ENCODE measurements at regions not wholly inside any gene's neighbourhood (a gene's known extent, or its start where the extent isn't known, plus 50 kb on each side); places are given as distances from the start of the nearest gene placed in this dataset.

GRCh38 chr2:40628556-40628955 lies 176.7 kb upstream of the SLC8A1 start:
- Histone ChIP-seq H2AFZ (ENCODE audit: control insufficient read depth, low read depth, low read length) (no peak overlapping the region), H3K9me3 (replicated peaks; ENCODE audit: control insufficient read depth, insufficient read depth, low read length) (no peaks in the 10 kb centered on the region)
- 0% methylated on average over 3 of the region's 3 CpGs for WGBS (ENCODE audit: insufficient coverage, insufficient replicate concordance, low lambda C conversion rate, missing lambda C conversion rate)

GRCh38 chr2:40629768-40630434 lies 178.0 kb upstream of the SLC8A1 start:
- in situ Hi-C loops (cut with MboI) (no loop called here), intact Hi-C loops (cut with micrococcal nuclease; ENCODE audit: unreplicated experiment) (no loop called here)
- no peak for ATAC-seq
- POLR2A ChIA-PET = no interaction called here
- H3K36me3 ChIP-seq (ENCODE audit: control insufficient read depth in 2 of 2, insufficient read depth in 2 of 2, low read length in 1 of 2) = no peaks in the 10 kb centered on the region
- CTCF ChIA-PET = no interaction called here
- H3K9me3 ChIP-seq (replicated peaks; ENCODE audit: control insufficient read depth, insufficient read depth, low read length) = no peaks in the 10 kb centered on the region
- no peak overlapping the region for H3K4me3 ChIP-seq
- DNase-seq (ENCODE audit: low read depth, low spot score) = no peak
- FAIRE-seq = no peak
- H3K9ac ChIP-seq (ENCODE audit: control insufficient read depth, insufficient read depth, low read length) = no peak overlapping the region
- H4K20me1 ChIP-seq (ENCODE audit: control insufficient read depth, insufficient read depth) = no peaks in the 10 kb centered on the region
- SMC1A ChIA-PET (ENCODE audit: uncharacterized antibody, unreplicated experiment) = interaction anchor here (0.7 to 1.0 kb wide), 2 partner anchors 13 to 24 kb away, joined by 3 read pairs; no protein-coding TSS in a partner anchor
- H3K27me3 ChIP-seq (replicated peaks in 1 of 2; ENCODE audit: control insufficient read depth in 2 of 2, insufficient read depth in 2 of 2, low read length in 1 of 2) = no peaks in the 10 kb centered on the region
- WGBS (ENCODE audit: insufficient coverage, insufficient replicate concordance, low lambda C conversion rate, missing lambda C conversion rate) = 10% methylated on average over 4 of the region's 4 CpGs
- no peak overlapping the region for H3K27ac ChIP-seq (ENCODE audit: control insufficient read depth, insufficient read depth)
- H2AFZ ChIP-seq (ENCODE audit: control insufficient read depth, low read depth, low read length) = no peak overlapping the region
- H3K79me2 ChIP-seq (ENCODE audit: control insufficient read depth, insufficient read depth, low read length) = no peaks in the 10 kb centered on the region
- H3K4me1 ChIP-seq (ENCODE audit: control insufficient read depth, insufficient read depth, low read length) = no peaks in the 10 kb centered on the region
- RAD21 ChIA-PET (ENCODE audit: unreplicated experiment) = no interaction called here
- TF ChIP-seq PAX5 (IDR thresholded peaks at IDR 0.05; ENCODE audit: borderline replicate concordance, low read depth, low read length) (no peak), SPI1 (IDR thresholded peaks at IDR 0.05; ENCODE audit: borderline replicate concordance, insufficient read depth, low read depth, low read length) (no peak), BMI1 (IDR thresholded peaks at IDR 0.05; ENCODE audit: borderline replicate concordance) (no peak), FOS (IDR thresholded peaks at IDR 0.05; ENCODE audit: borderline replicate concordance, extremely low read depth, insufficient read length) (no peak), ZNF24 (IDR thresholded peaks at IDR 0.05) (no peak), NFIC (IDR thresholded peaks at IDR 0.05; ENCODE audit: low read depth, low read length) (no peak), SIX5 (IDR thresholded peaks at IDR 0.05; ENCODE audit: low read depth, low read length, severe bottlenecking) (no peak), NR2C1 (IDR thresholded peaks at IDR 0.05) (no peak), ZBTB33 (IDR thresholded peaks at IDR 0.05) (no peak), STAT3 (IDR thresholded peaks at IDR 0.05; ENCODE audit: low read depth, low read length) (no peak)
- no TSS peak for BruUV-seq (replicated peaks)
- no peak overlapping the region for H3K4me2 ChIP-seq (ENCODE audit: control insufficient read depth, insufficient read depth)

More at GRCh38 chr2:40628556-40628955, 176.7 kb upstream of the SLC8A1 start:
- no peak overlapping the region for H3K4me3 ChIP-seq
- TF ChIP-seq MEF2A (IDR thresholded peaks at IDR 0.05; ENCODE audit: insufficient read depth, low read depth, low read length) = no peak
- TF ChIP-seq WRNIP1 (IDR thresholded peaks at IDR 0.05; ENCODE audit: borderline replicate concordance, low read depth, low read length) = no peak
- TF ChIP-seq NFXL1 (IDR thresholded peaks at IDR 0.05; ENCODE audit: borderline replicate concordance) = no peak
- TF ChIP-seq ZNF384 (IDR thresholded peaks at IDR 0.05; ENCODE audit: borderline replicate concordance, low read depth, low read length) = no peak
- H3K27me3 ChIP-seq (replicated peaks in 1 of 2; ENCODE audit: control insufficient read depth in 2 of 2, insufficient read depth in 2 of 2, low read length in 1 of 2) = no peaks in the 10 kb centered on the region
- FAIRE-seq (no peak), DNase-seq (ENCODE audit: low read depth, low spot score) (no peak), ATAC-seq (no peak)
- no peaks in the 10 kb centered on the region for H3K79me2 ChIP-seq (ENCODE audit: control insufficient read depth, insufficient read depth, low read length)
- SMC1A ChIA-PET (ENCODE audit: uncharacterized antibody, unreplicated experiment) = interaction anchor here (1.1 kb wide), 1 partner anchor 8 kb away, joined by 3 read pairs; no protein-coding TSS in a partner anchor
- no peaks in the 10 kb centered on the region for H3K4me1 ChIP-seq (ENCODE audit: control insufficient read depth, insufficient read depth, low read length)
- in situ Hi-C loops (cut with MboI) (no loop called here), intact Hi-C loops (cut with micrococcal nuclease; ENCODE audit: unreplicated experiment) (no loop called here)
- POLR2A ChIA-PET = no interaction called here
- BruUV-seq (replicated peaks) = no TSS peak
- H3K36me3 ChIP-seq (ENCODE audit: control insufficient read depth in 2 of 2, insufficient read depth in 2 of 2, low read length in 1 of 2) = no peaks in the 10 kb centered on the region
- no peaks in the 10 kb centered on the region for H4K20me1 ChIP-seq (ENCODE audit: control insufficient read depth, insufficient read depth)
- RAD21 ChIA-PET (ENCODE audit: unreplicated experiment) = no interaction called here
- H3K4me2 ChIP-seq (ENCODE audit: control insufficient read depth, insufficient read depth) = no peak overlapping the region
- no peak overlapping the region for H3K9ac ChIP-seq (ENCODE audit: control insufficient read depth, insufficient read depth, low read length)
- H3K27ac ChIP-seq (ENCODE audit: control insufficient read depth, insufficient read depth) = no peak overlapping the region
- CTCF ChIA-PET = no interaction called here

Data from GM12878 (cell line).